Neural cell (in vitro differentiated cells): ENCODE measurements at regions not wholly inside any gene's neighbourhood (a gene's known extent, or its start where the extent isn't known, plus 50 kb on each side); places are given as distances from the start of the nearest gene placed in this dataset.

Experiments
- H2AFZ ChIP-seq: fragments of 200-600, 300-800 bp; sonication (generic), shearing (Covaris generic); 2 replicates; pipeline ENCODE4 v1.6.0; 2014; ENCODE audit warnings: low read depth, mild to moderate bottlenecking, antibody characterized with exemption, low read length, moderate library complexity
- H3F3A ChIP-seq: fragments of 200-600 bp; shearing (Covaris generic); 2 replicates; pipeline ENCODE4 v1.6.1; 2016; ENCODE audit warnings: mild to moderate bottlenecking, moderate library complexity, mixed read lengths, antibody characterized with exemption, low read length; ENCODE audit not compliant: insufficient read depth, poor library complexity, severe bottlenecking
- H3K27ac ChIP-seq: fragments of 200-600, 300-800 bp; sonication (generic), shearing (Covaris generic); 2 replicates; pipeline ENCODE4 v1.5.1; 2014; ENCODE audit warnings: mild to moderate bottlenecking, low read length, moderate library complexity
- H3K27me3 ChIP-seq: fragments of 300-800, 200-600 bp; sonication (generic), shearing (Covaris generic); 2 replicates; pipeline ENCODE4 v1.6.0; 2014; ENCODE audit warnings: mild to moderate bottlenecking, low read depth, low read length, moderate library complexity; ENCODE audit not compliant: insufficient read depth
- H3K36me3 ChIP-seq: fragments of 300-800, 200-600 bp; sonication (generic), shearing (Covaris generic); 2 replicates; pipeline ENCODE4 v1.5.1; 2014; ENCODE audit warnings: mild to moderate bottlenecking, antibody characterized with exemption, low read length, moderate library complexity; ENCODE audit not compliant: insufficient read depth
- H3K4me2 ChIP-seq: fragments of 300-800, 200-600 bp; sonication (generic), shearing (Covaris generic); 2 replicates; pipeline ENCODE4 v1.6.0; 2014; ENCODE audit warnings: mild to moderate bottlenecking, low read length
- H3K4me3 ChIP-seq: fragments of 300-800, 200-600 bp; sonication (generic), shearing (Covaris generic); 2 replicates; pipeline ENCODE4 v1.5.1; 2014; ENCODE audit warnings: mild to moderate bottlenecking, low read length, moderate library complexity
- H3K79me2 ChIP-seq: fragments of 200-600 bp; shearing (Covaris generic); replicated peaks from 2 replicates; pipeline ENCODE4 v1.6.0; 2014; ENCODE audit warnings: mild to moderate bottlenecking, low read length, moderate library complexity; ENCODE audit not compliant: insufficient read depth
- H3K9ac ChIP-seq: fragments of 300-800, 200-600 bp; sonication (generic), shearing (Covaris generic); 2 replicates; pipeline ENCODE4 v1.6.1; 2016; ENCODE audit warnings: mild to moderate bottlenecking, low read length, mixed read lengths
- H3K9me2 ChIP-seq: fragments of 200-600 bp; shearing (Covaris generic); 2 replicates; pipeline ENCODE4 v1.6.1; 2016; ENCODE audit warnings: mild to moderate bottlenecking, low read length, mixed read lengths; ENCODE audit not compliant: insufficient read depth
- H3K9me3 ChIP-seq: fragments of 200-600, 300-800 bp; sonication (generic), shearing (Covaris generic); 2 replicates; pipeline ENCODE4 v1.6.1; 2016; ENCODE audit warnings: mild to moderate bottlenecking, mixed run types, low read length, moderate library complexity, mixed read lengths
- H4K20me1 ChIP-seq: fragments of 200-600 bp; shearing (Covaris generic); 2 replicates; pipeline ENCODE4 v1.6.1; 2016; ENCODE audit warnings: mild to moderate bottlenecking, mixed run types; ENCODE audit not compliant: insufficient read depth
- EP300 ChIP-seq: fragments of 450-650 bp; conservative IDR thresholded peaks from 2 replicates; pipeline ENCODE4 v1.6.1; 2014; ENCODE audit warnings: antibody characterized with exemption, mild to moderate bottlenecking, moderate library complexity; ENCODE audit not compliant: poor library complexity, severe bottlenecking
- EZH2 ChIP-seq: fragments of 200-600, 300-800 bp; shearing (Covaris generic), sonication (generic); IDR thresholded peaks from 2 replicates; pipeline ENCODE4 v1.6.1; 2014; ENCODE audit warnings: antibody characterized with exemption, low read length, borderline replicate concordance, mild to moderate bottlenecking; ENCODE audit not compliant: insufficient read depth, poor library complexity, severe bottlenecking
- MXI1 ChIP-seq: fragments of 450-650 bp; conservative IDR thresholded peaks from 2 replicates; pipeline ENCODE4 v1.6.1; 2014; ENCODE audit warnings: antibody characterized with exemption, mild to moderate bottlenecking; ENCODE audit not compliant: poor library complexity, severe bottlenecking
- POLR2AphosphoS5 ChIP-seq: IDR thresholded peaks from 2 replicates; pipeline ENCODE4 v1.6.1; 2012
- RAD21 ChIP-seq: fragments of 450-650 bp; conservative IDR thresholded peaks from 2 replicates; pipeline ENCODE4 v1.6.1; 2014; ENCODE audit warnings: antibody characterized with exemption, mild to moderate bottlenecking, moderate library complexity
- SMC3 ChIP-seq: fragments of 450-650 bp; conservative IDR thresholded peaks from 2 replicates; pipeline ENCODE4 v1.6.1; 2014; ENCODE audit warnings: antibody characterized with exemption, mild to moderate bottlenecking, moderate library complexity; ENCODE audit not compliant: poor library complexity
- TAF1 ChIP-seq: IDR thresholded peaks from 2 replicates; pipeline ENCODE4 v1.6.1; 2012; ENCODE audit warnings: low read depth
- TF ChIP-seq, protein P1 (sequence below): IDR thresholded peaks from 2 replicates; pipeline ENCODE4 v1.6.1; 2012; ENCODE audit warnings: borderline replicate concordance
- TF ChIP-seq, protein P2 (sequence below): fragments of 450-650 bp; IDR thresholded peaks from 2 replicates; pipeline ENCODE4 v1.5.1; 2014; ENCODE audit warnings: antibody characterized with exemption, mild to moderate bottlenecking, moderate library complexity; ENCODE audit not compliant: poor library complexity, severe bottlenecking

DNA sequence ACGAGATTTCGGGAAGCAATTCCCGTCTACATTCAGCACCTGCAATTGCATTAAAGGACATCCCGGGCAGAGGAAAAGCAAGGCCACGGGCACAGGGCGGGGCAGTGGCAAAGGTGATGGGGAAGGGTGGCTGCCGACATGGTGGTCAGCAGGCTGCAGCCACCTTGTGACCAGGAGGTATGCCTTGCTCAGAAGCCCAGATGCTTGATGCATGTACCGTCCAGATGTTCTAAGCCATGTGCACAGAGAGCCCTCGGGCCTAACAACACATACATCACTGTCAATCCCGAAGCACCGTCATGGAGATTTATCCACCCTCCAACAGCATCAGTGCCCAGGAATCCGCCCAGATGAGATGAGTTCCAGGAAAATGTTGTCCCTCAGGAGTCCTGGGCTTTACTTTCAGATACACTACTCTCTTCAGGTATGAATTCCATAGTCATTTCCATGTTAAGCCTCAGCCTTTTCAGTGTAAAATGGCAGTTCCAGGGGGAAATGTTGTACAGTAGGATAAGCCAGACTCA lies 77.8 kb upstream of the FRMD1 start:
- Histone ChIP-seq H3K9ac (no peak overlapping the region), H3K4me2 (no peak overlapping the region), H3K27ac (no peak overlapping the region)

DNA sequence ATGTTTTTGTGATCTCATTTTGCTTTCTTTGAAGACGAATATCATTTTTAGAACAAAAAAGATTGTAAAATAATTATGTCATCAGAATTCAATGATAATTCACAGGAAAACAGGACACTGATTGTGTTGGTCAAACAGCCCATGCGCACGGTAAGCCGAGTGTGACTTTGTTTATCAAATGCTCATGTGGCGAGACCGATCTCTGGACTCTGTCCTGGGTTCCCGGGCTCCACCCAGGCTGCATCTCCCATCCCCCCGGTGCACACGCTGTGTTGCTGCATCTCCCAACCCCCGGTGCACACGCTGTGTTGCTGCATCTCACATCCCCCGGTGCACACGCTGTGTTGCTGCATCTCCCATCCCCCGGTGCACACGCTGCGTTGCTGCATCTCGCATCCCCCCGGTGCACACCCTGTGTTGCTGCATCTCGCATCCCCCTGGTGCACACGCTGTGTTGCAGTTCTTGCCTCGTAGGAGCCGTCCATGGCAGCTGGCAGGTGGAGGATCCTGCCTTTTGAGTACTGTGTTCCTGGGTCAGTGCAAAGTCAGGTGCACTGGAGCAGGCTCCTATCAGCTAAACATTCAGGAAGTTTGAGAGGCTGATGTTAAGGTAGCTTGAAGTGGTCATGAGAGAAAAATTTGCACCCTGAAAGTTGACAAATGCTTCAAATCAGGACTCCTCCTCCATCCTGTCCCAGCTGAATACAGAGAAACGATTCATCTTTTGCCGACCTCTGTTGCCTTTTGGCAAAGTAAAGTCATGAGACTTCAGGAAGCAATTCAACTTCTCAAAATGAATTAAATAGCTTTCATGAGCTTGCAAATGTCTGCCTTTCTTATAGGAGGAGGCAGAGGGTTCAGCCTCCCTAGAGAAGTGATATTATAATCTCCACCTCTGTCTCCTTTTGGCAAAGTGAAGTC lies 77.1 kb upstream of the FRMD1 start:
- no peak overlapping the region for H3K27ac ChIP-seq
- no peaks in the 10 kb centered on the region for H3F3A ChIP-seq
- H3K9ac ChIP-seq: no peak overlapping the region
- no peaks in the 10 kb centered on the region for H3K9me2 ChIP-seq
- no peaks in the 10 kb centered on the region for H3K79me2 ChIP-seq
- H3K36me3 ChIP-seq: no peaks in the 10 kb centered on the region
- H3K4me3 ChIP-seq: no peak overlapping the region
- H4K20me1 ChIP-seq: no peaks in the 10 kb centered on the region
- H3K9me3 ChIP-seq: no peaks in the 10 kb centered on the region
- no peaks in the 10 kb centered on the region for H3K27me3 ChIP-seq
- TF ChIP-seq POLR2AphosphoS5: no peak
- no peak overlapping the region for H2AFZ ChIP-seq
- H3K4me2 ChIP-seq: no peak overlapping the region

More for the DNA sequence above, 77.8 kb upstream of the FRMD1 start:
- no peaks in the 10 kb centered on the region for H3K9me2 ChIP-seq
- H3K9me3 ChIP-seq: no peaks in the 10 kb centered on the region
- no peaks in the 10 kb centered on the region for H4K20me1 ChIP-seq
- H3K36me3 ChIP-seq: no peaks in the 10 kb centered on the region
- TF ChIP-seq, protein P1, sequence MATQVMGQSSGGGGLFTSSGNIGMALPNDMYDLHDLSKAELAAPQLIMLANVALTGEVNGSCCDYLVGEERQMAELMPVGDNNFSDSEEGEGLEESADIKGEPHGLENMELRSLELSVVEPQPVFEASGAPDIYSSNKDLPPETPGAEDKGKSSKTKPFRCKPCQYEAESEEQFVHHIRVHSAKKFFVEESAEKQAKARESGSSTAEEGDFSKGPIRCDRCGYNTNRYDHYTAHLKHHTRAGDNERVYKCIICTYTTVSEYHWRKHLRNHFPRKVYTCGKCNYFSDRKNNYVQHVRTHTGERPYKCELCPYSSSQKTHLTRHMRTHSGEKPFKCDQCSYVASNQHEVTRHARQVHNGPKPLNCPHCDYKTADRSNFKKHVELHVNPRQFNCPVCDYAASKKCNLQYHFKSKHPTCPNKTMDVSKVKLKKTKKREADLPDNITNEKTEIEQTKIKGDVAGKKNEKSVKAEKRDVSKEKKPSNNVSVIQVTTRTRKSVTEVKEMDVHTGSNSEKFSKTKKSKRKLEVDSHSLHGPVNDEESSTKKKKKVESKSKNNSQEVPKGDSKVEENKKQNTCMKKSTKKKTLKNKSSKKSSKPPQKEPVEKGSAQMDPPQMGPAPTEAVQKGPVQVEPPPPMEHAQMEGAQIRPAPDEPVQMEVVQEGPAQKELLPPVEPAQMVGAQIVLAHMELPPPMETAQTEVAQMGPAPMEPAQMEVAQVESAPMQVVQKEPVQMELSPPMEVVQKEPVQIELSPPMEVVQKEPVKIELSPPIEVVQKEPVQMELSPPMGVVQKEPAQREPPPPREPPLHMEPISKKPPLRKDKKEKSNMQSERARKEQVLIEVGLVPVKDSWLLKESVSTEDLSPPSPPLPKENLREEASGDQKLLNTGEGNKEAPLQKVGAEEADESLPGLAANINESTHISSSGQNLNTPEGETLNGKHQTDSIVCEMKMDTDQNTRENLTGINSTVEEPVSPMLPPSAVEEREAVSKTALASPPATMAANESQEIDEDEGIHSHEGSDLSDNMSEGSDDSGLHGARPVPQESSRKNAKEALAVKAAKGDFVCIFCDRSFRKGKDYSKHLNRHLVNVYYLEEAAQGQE: no peak
- TF ChIP-seq EP300 (no peak), EZH2 (no peak), POLR2AphosphoS5 (no peak), RAD21 (no peak), SMC3 (no peak), TAF1 (no peak), MXI1 (no peak)
- TF ChIP-seq, protein P2, sequence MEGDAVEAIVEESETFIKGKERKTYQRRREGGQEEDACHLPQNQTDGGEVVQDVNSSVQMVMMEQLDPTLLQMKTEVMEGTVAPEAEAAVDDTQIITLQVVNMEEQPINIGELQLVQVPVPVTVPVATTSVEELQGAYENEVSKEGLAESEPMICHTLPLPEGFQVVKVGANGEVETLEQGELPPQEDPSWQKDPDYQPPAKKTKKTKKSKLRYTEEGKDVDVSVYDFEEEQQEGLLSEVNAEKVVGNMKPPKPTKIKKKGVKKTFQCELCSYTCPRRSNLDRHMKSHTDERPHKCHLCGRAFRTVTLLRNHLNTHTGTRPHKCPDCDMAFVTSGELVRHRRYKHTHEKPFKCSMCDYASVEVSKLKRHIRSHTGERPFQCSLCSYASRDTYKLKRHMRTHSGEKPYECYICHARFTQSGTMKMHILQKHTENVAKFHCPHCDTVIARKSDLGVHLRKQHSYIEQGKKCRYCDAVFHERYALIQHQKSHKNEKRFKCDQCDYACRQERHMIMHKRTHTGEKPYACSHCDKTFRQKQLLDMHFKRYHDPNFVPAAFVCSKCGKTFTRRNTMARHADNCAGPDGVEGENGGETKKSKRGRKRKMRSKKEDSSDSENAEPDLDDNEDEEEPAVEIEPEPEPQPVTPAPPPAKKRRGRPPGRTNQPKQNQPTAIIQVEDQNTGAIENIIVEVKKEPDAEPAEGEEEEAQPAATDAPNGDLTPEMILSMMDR: no peak
- no peaks in the 10 kb centered on the region for H3F3A ChIP-seq
- H3K4me3 ChIP-seq: no peak overlapping the region
- H2AFZ ChIP-seq: no peak overlapping the region
- H3K79me2 ChIP-seq: no peaks in the 10 kb centered on the region
- no peaks in the 10 kb centered on the region for H3K27me3 ChIP-seq
